ENCODE measurements at regions not wholly inside any gene's neighbourhood (a gene's known extent, or its start where the extent isn't known, plus 50 kb on each side); places are given as distances from the start of the nearest gene placed in this dataset.

DNA sequence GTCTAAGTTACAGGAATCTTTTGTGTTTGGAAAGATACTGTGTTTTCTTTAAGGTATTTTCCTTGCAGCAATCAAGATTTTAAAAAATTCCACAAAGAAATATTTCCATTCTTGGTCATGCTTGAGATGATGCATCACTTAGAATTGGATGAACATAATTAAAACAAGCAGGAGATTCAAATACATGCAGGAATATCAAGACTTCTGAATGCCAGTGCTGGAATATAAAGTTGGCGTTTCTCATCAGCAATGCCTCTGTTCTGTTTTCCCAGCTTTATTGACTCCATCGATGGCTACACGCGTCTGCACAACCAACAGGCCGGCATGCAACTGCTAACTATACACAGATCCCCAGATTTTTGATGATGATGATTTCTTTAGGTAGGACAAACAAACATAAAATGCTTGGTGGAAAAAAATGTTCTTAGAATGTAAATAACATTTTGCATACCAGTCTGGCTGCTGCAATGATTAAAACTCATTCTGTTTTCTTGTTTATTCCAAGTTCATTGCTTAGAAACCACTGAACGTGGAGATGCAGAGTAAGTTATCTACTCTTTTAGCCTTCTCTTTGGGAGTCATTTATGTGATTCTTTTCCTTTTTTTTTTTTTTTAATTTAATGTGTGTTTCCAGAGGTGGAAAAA is 91.3 kb upstream of the FAM171A1 start:
- Histone ChIP-seq H3K36me3 (ENCODE audit: control insufficient read depth, insufficient read depth, low read length) (no peaks in the 10 kb centered on the region), H3K27me3 (replicated peaks; ENCODE audit: control insufficient read depth, insufficient read depth, low read length, poor library complexity, severe bottlenecking) (peaks cover 5% of the 10 kb centered on the region), H3K4me3 (ENCODE audit: insufficient read depth, low read depth, low read length, poor library complexity, severe bottlenecking) (no peak overlapping the region), H3K9me3 (ENCODE audit: control insufficient read depth, low read length) (no peaks in the 10 kb centered on the region), H3K27ac (ENCODE audit: insufficient read depth, low read length, poor library complexity, severe bottlenecking) (no peak overlapping the region), H3K4me1 (ENCODE audit: control insufficient read depth, insufficient read depth, low read length, poor library complexity, severe bottlenecking) (no peaks in the 10 kb centered on the region)
- no peak for DNase-seq

DNA sequence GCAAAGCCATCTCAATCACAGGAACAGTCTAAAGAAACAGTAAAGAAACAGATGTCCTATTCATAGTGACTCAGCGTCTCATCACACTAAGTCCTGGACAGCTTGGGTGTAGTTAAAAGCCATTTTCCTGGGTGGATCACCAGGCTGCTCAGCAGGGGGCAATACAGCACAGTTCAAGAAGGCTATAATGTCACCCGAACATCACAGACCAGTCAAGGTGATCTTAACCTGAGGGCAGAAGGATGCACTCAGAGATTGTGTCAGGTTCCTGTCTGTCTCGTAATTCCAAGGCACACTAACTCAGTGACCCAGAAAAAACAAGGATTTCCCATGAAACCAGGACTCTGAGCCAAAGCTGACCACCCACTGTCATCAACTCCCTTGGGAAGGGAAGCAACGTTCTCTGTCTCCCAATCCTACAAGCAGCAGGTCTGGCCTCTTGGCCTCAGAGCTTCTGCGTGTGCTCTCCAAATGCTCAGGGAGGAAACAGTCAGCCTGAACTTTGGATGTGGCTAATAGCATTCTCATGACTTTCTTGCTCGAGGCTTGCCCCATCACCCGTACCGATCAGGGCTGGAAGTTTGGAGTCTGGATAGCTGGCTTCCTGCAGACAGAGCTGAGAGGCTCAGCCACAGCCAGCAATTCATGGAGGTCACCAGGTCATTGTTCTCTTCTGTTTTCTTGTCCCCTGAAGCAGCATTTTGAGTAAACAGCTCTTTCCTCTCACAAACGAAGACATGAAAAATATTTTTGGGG is 90.4 kb upstream of the FAM171A1 start:
- H3K27ac ChIP-seq (ENCODE audit: insufficient read depth, low read length, poor library complexity, severe bottlenecking): no peak overlapping the region
- H3K9me3 ChIP-seq (ENCODE audit: control insufficient read depth, low read length): no peaks in the 10 kb centered on the region
- no peak overlapping the region for H3K4me3 ChIP-seq (ENCODE audit: insufficient read depth, low read depth, low read length, poor library complexity, severe bottlenecking)
- H3K4me1 ChIP-seq (ENCODE audit: control insufficient read depth, insufficient read depth, low read length, poor library complexity, severe bottlenecking): no peaks in the 10 kb centered on the region
- DNase-seq: no peak
- H3K36me3 ChIP-seq (ENCODE audit: control insufficient read depth, insufficient read depth, low read length): no peaks in the 10 kb centered on the region
- peaks cover 5% of the 10 kb centered on the region for H3K27me3 ChIP-seq (replicated peaks; ENCODE audit: control insufficient read depth, insufficient read depth, low read length, poor library complexity, severe bottlenecking)

DNA sequence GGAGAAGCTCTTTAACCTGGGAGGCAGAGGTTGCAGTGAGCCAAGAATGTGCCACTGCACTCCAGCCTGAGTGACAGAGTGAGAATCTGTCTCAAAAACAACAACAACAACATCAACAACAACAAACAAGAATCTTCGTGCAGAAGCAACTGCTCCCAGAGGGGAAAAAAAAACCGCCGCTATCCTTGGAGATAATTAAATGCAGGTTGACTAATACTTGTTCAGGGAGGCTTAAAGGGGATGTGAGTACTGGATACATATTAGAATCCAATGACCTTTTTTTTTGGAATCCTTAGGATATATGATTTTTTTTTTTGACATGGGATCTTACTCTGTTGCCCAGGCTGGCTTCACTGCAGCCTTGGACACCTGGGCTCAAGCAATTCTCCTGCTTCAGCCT is 89.6 kb upstream of the FAM171A1 start:
- Histone ChIP-seq H3K27ac (ENCODE audit: insufficient read depth, low read length, poor library complexity, severe bottlenecking) (no peak overlapping the region), H3K9me3 (ENCODE audit: control insufficient read depth, low read length) (no peaks in the 10 kb centered on the region), H3K4me3 (ENCODE audit: insufficient read depth, low read depth, low read length, poor library complexity, severe bottlenecking) (no peak overlapping the region), H3K36me3 (ENCODE audit: control insufficient read depth, insufficient read depth, low read length) (no peaks in the 10 kb centered on the region), H3K27me3 (replicated peaks; ENCODE audit: control insufficient read depth, insufficient read depth, low read length, poor library complexity, severe bottlenecking) (peaks cover 5% of the 10 kb centered on the region), H3K4me1 (ENCODE audit: control insufficient read depth, insufficient read depth, low read length, poor library complexity, severe bottlenecking) (no peaks in the 10 kb centered on the region)
- no peak for DNase-seq

DNA sequence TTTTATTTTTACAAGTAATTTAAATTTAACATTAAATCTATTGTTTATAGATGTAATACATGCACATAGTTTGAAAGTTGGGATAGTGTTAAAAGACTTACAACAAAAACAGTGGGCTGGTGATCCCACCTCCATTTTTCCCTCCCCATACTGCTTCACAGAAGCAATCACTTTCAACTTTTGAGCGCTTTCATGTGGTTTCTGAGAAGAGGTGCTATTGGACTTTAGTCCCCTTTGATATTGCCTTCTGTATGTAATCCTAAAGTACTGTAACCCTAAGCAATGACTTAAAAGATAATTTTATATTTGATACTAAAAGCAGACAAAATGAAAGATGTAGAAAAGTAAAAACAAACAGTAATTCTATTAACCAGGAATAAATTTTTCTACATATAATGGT is 88.1 kb upstream of the FAM171A1 start:
- no peaks in the 10 kb centered on the region for H3K9me3 ChIP-seq (ENCODE audit: control insufficient read depth, low read length)
- no peak overlapping the region for H3K27ac ChIP-seq (ENCODE audit: insufficient read depth, low read length, poor library complexity, severe bottlenecking)
- H3K4me3 ChIP-seq (ENCODE audit: insufficient read depth, low read depth, low read length, poor library complexity, severe bottlenecking): no peak overlapping the region
- H3K4me1 ChIP-seq (ENCODE audit: control insufficient read depth, insufficient read depth, low read length, poor library complexity, severe bottlenecking): no peaks in the 10 kb centered on the region
- H3K36me3 ChIP-seq (ENCODE audit: control insufficient read depth, insufficient read depth, low read length): no peaks in the 10 kb centered on the region
- H3K27me3 ChIP-seq (replicated peaks; ENCODE audit: control insufficient read depth, insufficient read depth, low read length, poor library complexity, severe bottlenecking): peaks cover 5% of the 10 kb centered on the region
- DNase-seq: no peak

DNA sequence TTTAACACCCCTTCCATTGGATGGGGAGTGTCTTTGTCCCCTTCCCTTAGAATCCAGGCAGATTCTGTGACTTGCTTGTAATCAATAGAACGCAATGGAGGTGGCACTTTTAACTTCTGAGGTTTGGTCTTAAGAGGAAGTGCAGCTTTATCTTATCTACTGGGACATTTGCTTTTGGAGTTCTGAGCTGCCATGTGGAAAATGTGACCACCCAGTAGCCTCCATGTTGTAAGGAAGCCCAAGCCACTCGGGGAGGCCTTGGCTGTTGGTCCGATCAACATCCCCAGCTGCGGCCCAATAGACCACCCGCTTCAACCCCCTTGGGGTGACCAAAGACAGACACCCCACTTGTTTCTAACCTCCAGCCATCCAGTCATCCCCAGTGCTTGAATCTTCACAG is 86.3 kb upstream of the FAM171A1 start:
- DNase-seq: no peak
- H3K36me3 ChIP-seq (ENCODE audit: control insufficient read depth, insufficient read depth, low read length): no peaks in the 10 kb centered on the region
- H3K4me3 ChIP-seq (ENCODE audit: insufficient read depth, low read depth, low read length, poor library complexity, severe bottlenecking): no peak overlapping the region

DNA sequence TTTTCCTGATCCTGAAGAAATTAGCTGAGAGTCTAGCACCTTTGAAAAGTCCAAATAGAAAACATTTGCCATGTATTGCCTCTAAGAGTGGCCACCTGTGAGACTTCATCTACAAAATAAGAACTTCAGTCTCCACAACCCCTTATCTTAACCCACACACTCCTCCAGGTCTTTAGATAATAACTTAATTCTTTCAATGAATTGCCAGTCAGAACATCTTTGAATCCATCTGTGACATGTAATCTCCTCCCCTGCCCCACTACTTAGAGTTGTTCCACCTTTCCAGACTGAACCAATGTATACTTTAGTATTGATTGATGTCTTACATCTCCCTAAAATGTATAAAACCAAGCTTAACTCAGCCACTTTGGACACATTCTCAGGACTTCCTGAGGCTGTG is 84.4 kb upstream of the FAM171A1 start:
- peaks cover 5% of the 10 kb centered on the region for H3K27me3 ChIP-seq (replicated peaks; ENCODE audit: control insufficient read depth, insufficient read depth, low read length, poor library complexity, severe bottlenecking)
- H3K27ac ChIP-seq (ENCODE audit: insufficient read depth, low read length, poor library complexity, severe bottlenecking): no peak overlapping the region
- H3K9me3 ChIP-seq (ENCODE audit: control insufficient read depth, low read length): no peaks in the 10 kb centered on the region
- H3K4me3 ChIP-seq (ENCODE audit: insufficient read depth, low read depth, low read length, poor library complexity, severe bottlenecking): no peak overlapping the region
- H3K36me3 ChIP-seq (ENCODE audit: control insufficient read depth, insufficient read depth, low read length): no peaks in the 10 kb centered on the region
- H3K4me1 ChIP-seq (ENCODE audit: control insufficient read depth, insufficient read depth, low read length, poor library complexity, severe bottlenecking): no peaks in the 10 kb centered on the region
- no peak for DNase-seq

More for the DNA sequence above, 86.3 kb upstream of the FAM171A1 start:
- Histone ChIP-seq H3K27me3 (replicated peaks; ENCODE audit: control insufficient read depth, insufficient read depth, low read length, poor library complexity, severe bottlenecking) (peaks cover 5% of the 10 kb centered on the region), H3K27ac (ENCODE audit: insufficient read depth, low read length, poor library complexity, severe bottlenecking) (no peak overlapping the region), H3K4me1 (ENCODE audit: control insufficient read depth, insufficient read depth, low read length, poor library complexity, severe bottlenecking) (no peaks in the 10 kb centered on the region), H3K9me3 (ENCODE audit: control insufficient read depth, low read length) (no peaks in the 10 kb centered on the region)

DNA sequence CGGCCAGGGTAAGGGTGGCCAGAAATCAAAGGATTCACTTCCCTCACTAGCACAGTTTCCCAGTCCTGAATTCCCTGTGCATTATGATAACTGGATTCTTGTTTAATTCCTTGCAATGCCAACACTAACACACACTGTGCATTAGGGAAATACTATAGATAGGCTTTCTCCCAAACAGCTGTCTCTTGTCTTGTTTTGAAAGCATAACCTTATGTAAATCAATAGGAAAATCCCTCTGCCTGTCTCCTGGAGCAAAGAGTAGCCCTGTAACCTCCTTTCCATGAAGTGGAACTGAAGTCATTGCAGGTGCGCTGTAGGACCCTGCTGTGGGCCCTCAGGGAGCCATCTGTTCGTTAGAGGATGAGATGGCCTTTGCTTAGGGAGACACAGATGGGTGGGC is 82.8 kb upstream of the FAM171A1 start:
- no peaks in the 10 kb centered on the region for H3K4me1 ChIP-seq (ENCODE audit: control insufficient read depth, insufficient read depth, low read length, poor library complexity, severe bottlenecking)

DNA sequence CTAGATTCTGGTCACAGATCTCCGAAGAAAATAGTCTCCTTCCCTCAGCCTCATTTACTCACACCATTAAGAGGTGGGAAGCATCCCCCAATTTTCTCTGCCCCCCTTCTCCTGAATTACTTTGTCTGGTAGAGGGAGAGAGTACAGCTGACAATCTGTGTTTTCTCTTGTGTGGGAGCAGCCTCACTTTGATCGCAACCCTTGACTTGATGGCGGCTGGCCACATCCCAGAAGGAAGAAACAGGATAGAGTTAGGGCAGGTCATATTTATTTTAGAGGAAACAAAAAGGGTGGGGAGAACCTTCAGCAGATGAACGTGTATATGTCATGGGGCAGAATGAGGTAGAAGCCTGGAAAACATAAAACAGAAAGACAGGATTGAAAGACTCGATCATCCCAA is 82.4 kb upstream of the FAM171A1 start:
- Histone ChIP-seq H3K4me3 (ENCODE audit: insufficient read depth, low read depth, low read length, poor library complexity, severe bottlenecking) (no peak overlapping the region), H3K27me3 (replicated peaks; ENCODE audit: control insufficient read depth, insufficient read depth, low read length, poor library complexity, severe bottlenecking) (peaks cover 5% of the 10 kb centered on the region), H3K36me3 (ENCODE audit: control insufficient read depth, insufficient read depth, low read length) (no peaks in the 10 kb centered on the region), H3K9me3 (ENCODE audit: control insufficient read depth, low read length) (no peaks in the 10 kb centered on the region), H3K4me1 (ENCODE audit: control insufficient read depth, insufficient read depth, low read length, poor library complexity, severe bottlenecking) (no peaks in the 10 kb centered on the region), H3K27ac (ENCODE audit: insufficient read depth, low read length, poor library complexity, severe bottlenecking) (no peak overlapping the region)
- DNase-seq: no peak

More for the DNA sequence above, 82.8 kb upstream of the FAM171A1 start:
- no peak overlapping the region for H3K27ac ChIP-seq (ENCODE audit: insufficient read depth, low read length, poor library complexity, severe bottlenecking)
- no peaks in the 10 kb centered on the region for H3K36me3 ChIP-seq (ENCODE audit: control insufficient read depth, insufficient read depth, low read length)
- no peaks in the 10 kb centered on the region for H3K9me3 ChIP-seq (ENCODE audit: control insufficient read depth, low read length)
- H3K4me3 ChIP-seq (ENCODE audit: insufficient read depth, low read depth, low read length, poor library complexity, severe bottlenecking): no peak overlapping the region
- no peak for DNase-seq
- peaks cover 5% of the 10 kb centered on the region for H3K27me3 ChIP-seq (replicated peaks; ENCODE audit: control insufficient read depth, insufficient read depth, low read length, poor library complexity, severe bottlenecking)

DNA sequence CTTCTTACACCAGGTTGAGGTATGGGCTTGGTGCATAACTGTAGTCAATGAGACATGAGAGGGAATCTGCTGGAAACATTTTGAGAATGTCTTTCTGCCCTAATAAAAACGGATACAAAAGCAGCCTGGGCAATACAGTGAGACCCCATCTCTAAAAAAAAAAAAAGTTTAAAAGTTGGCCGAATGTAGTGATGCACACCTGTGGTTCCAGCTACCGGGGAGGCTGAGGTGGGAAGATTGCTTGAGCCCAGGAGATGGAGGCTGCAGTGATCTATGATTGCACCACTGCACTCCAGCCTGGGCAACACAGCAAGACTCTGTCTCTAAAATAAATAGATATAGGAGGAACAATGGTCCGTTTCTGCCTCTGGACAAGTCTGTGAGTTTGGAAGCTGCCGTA is 81.5 kb upstream of the FAM171A1 start:
- no peak overlapping the region for H3K27ac ChIP-seq (ENCODE audit: insufficient read depth, low read length, poor library complexity, severe bottlenecking)
- no peak overlapping the region for H3K4me3 ChIP-seq (ENCODE audit: insufficient read depth, low read depth, low read length, poor library complexity, severe bottlenecking)
- no peaks in the 10 kb centered on the region for H3K36me3 ChIP-seq (ENCODE audit: control insufficient read depth, insufficient read depth, low read length)
- DNase-seq: no peak
- peaks cover 1% of the 10 kb centered on the region for H3K27me3 ChIP-seq (replicated peaks; ENCODE audit: control insufficient read depth, insufficient read depth, low read length, poor library complexity, severe bottlenecking)
- H3K4me1 ChIP-seq (ENCODE audit: control insufficient read depth, insufficient read depth, low read length, poor library complexity, severe bottlenecking): no peaks in the 10 kb centered on the region
- H3K9me3 ChIP-seq (ENCODE audit: control insufficient read depth, low read length): no peaks in the 10 kb centered on the region

Measured in effector memory CD4-positive, alpha-beta T cell (primary cell).